SU-DHL-6 (cell line): ENCODE measurements at regions not wholly inside any gene's neighbourhood (a gene's known extent, or its start where the extent isn't known, plus 50 kb on each side); places are given as distances from the start of the nearest gene placed in this dataset.
A peak's percentile ranks its signal among the peaks of the same experiment; 100 is the strongest.

Experiments
- H2AFZ ChIP-seq: fragments of 200-600 bp; sonication (generic); 2 replicates; pipeline ENCODE4 v1.6.1; 2014; ENCODE audit warnings: low read depth, mild to moderate bottlenecking, moderate library complexity, mixed read lengths, antibody characterized with exemption, low read length; ENCODE audit not compliant: severe bottlenecking
- H3F3A ChIP-seq: fragments of 200-600 bp; shearing (Covaris generic); 2 replicates; pipeline ENCODE4 v1.6.0; 2016; ENCODE audit warnings: antibody characterized with exemption, mild to moderate bottlenecking; ENCODE audit not compliant: insufficient read depth
- H3K27ac ChIP-seq: fragments of 200-600 bp; sonication (generic); 2 replicates; pipeline ENCODE4 v1.5.1; 2016; ENCODE audit warnings: low read depth, mild to moderate bottlenecking, low read length, moderate library complexity, mixed read lengths
- H3K27me3 ChIP-seq: fragments of 200-600 bp; sonication (generic), shearing (Covaris generic); 2 replicates; pipeline ENCODE4 v1.6.0; 2014; ENCODE audit warnings: mild to moderate bottlenecking, low read length
- H3K36me3 ChIP-seq: fragments of 200-600 bp; sonication (generic); 2 replicates; pipeline ENCODE4 v1.6.1; 2014; ENCODE audit warnings: mild to moderate bottlenecking, low read length, mixed read lengths
- H3K4me2 ChIP-seq: fragments of 300-600, 200-600 bp; shearing (Covaris generic), sonication (generic); 2 replicates; pipeline ENCODE4 v1.6.0; 2014; ENCODE audit warnings: low read length, low read depth, mild to moderate bottlenecking; ENCODE audit not compliant: poor library complexity, severe bottlenecking
- H3K4me3 ChIP-seq: fragments of 200-600 bp; sonication (generic); 2 replicates; pipeline ENCODE4 v1.5.1; 2014; ENCODE audit warnings: antibody characterized with exemption, low read length, mild to moderate bottlenecking, mixed read lengths; ENCODE audit not compliant: insufficient read depth, poor library complexity, severe bottlenecking
- H3K79me2 ChIP-seq: fragments of 200-600 bp; sonication (generic); 2 replicates; pipeline ENCODE4 v1.6.1; 2014; ENCODE audit warnings: mild to moderate bottlenecking, low read length, moderate library complexity; ENCODE audit not compliant: insufficient read depth
- H3K9ac ChIP-seq: fragments of 200-600 bp; sonication (generic); 2 replicates; pipeline ENCODE4 v1.7.0; 2014; ENCODE audit warnings: mild to moderate bottlenecking, low read length
- H3K9me2 ChIP-seq: fragments of 200-600 bp; sonication (generic); replicated peaks from 2 replicates; pipeline ENCODE4 v1.6.1; 2014; ENCODE audit warnings: low read length; ENCODE audit not compliant: insufficient read depth
- H3K9me3 ChIP-seq: fragments of 200-600 bp; sonication (generic); 2 replicates; pipeline ENCODE4 v1.6.1; 2014; ENCODE audit warnings: low read length, mixed read lengths; ENCODE audit not compliant: insufficient read depth
- H4K20me1 ChIP-seq: fragments of 200-600 bp; sonication (generic); 2 replicates; pipeline ENCODE4 v1.6.1; 2014; ENCODE audit warnings: low read depth, mild to moderate bottlenecking, antibody characterized with exemption, low read length, moderate library complexity, mixed read lengths
- CTCF ChIP-seq: fragments of 200-600 bp; sonication (generic); IDR thresholded peaks from one replicate; pipeline ENCODE4 v1.5.1; 2017; ENCODE audit warnings: antibody characterized with exemption, mild to moderate bottlenecking, low read length, moderate library complexity; ENCODE audit not compliant: insufficient read depth, poor library complexity, severe bottlenecking
- EZH2phosphoT487 ChIP-seq: fragments of 200-600 bp; sonication (generic), shearing (Covaris generic); conservative IDR thresholded peaks from 2 replicates; pipeline ENCODE4 v1.6.1; 2018; ENCODE audit warnings: mild to moderate bottlenecking, antibody characterized with exemption, low read length, moderate library complexity, mixed read lengths

GRCh38 chr5:39717176-39717897, 292.6 kb upstream of the DAB2 start:
- TF ChIP-seq EZH2phosphoT487 (no peak), CTCF (no peak)
- Histone ChIP-seq H3K9me3 (no peaks in the 10 kb centered on the region), H3K27ac (no peak overlapping the region), H3K4me3 (no peak overlapping the region), H3K9ac (no peak overlapping the region), H2AFZ (no peak overlapping the region), H3K9me2 (no peaks in the 10 kb centered on the region), H3K4me2 (no peak overlapping the region), H4K20me1 (no peaks in the 10 kb centered on the region), H3K27me3 (no peaks in the 10 kb centered on the region), H3F3A (no peaks in the 10 kb centered on the region), H3K36me3 (no peaks in the 10 kb centered on the region), H3K79me2 (no peaks in the 10 kb centered on the region)

- no peak overlapping the region for H3K27ac ChIP-seq
- no peak overlapping the region for H3K4me2 ChIP-seq
- H3K4me3 ChIP-seq: no peak overlapping the region
- no peaks in the 10 kb centered on the region for H4K20me1 ChIP-seq
- no peak overlapping the region for H2AFZ ChIP-seq
- no peaks in the 10 kb centered on the region for H3K27me3 ChIP-seq
- H3K36me3 ChIP-seq: no peaks in the 10 kb centered on the region
- H3K9me2 ChIP-seq: no peaks in the 10 kb centered on the region
- no peaks in the 10 kb centered on the region for H3K79me2 ChIP-seq
- TF ChIP-seq CTCF (no peak), EZH2phosphoT487 (no peak)
- no peak overlapping the region for H3K9ac ChIP-seq
- no peaks in the 10 kb centered on the region for H3K9me3 ChIP-seq
- H3F3A ChIP-seq: no peaks in the 10 kb centered on the region
These were observed 291.8 kb upstream of the DAB2 start for GRCh38 chr5:39716532-39717028.

- H3K27ac ChIP-seq: no peak overlapping the region
- peak; percentile 44 for TF ChIP-seq CTCF
- TF ChIP-seq EZH2phosphoT487: no peak
- no peaks in the 10 kb centered on the region for H3K79me2 ChIP-seq
- H3K9me2 ChIP-seq: no peaks in the 10 kb centered on the region
- H2AFZ ChIP-seq: no peak overlapping the region
- H3K36me3 ChIP-seq: no peaks in the 10 kb centered on the region
- H3F3A ChIP-seq: no peaks in the 10 kb centered on the region
- no peak overlapping the region for H3K4me3 ChIP-seq
- no peak overlapping the region for H3K4me2 ChIP-seq
- H3K27me3 ChIP-seq: no peaks in the 10 kb centered on the region
- H3K9ac ChIP-seq: no peak overlapping the region
- no peaks in the 10 kb centered on the region for H4K20me1 ChIP-seq
- no peaks in the 10 kb centered on the region for H3K9me3 ChIP-seq
These were observed 289.4 kb upstream of the DAB2 start for GRCh38 chr5:39714036-39714698.
